ENCODE measurements at regions not wholly inside any gene's neighbourhood (a gene's known extent, or its start where the extent isn't known, plus 50 kb on each side); places are given as distances from the start of the nearest gene placed in this dataset.

DNA sequence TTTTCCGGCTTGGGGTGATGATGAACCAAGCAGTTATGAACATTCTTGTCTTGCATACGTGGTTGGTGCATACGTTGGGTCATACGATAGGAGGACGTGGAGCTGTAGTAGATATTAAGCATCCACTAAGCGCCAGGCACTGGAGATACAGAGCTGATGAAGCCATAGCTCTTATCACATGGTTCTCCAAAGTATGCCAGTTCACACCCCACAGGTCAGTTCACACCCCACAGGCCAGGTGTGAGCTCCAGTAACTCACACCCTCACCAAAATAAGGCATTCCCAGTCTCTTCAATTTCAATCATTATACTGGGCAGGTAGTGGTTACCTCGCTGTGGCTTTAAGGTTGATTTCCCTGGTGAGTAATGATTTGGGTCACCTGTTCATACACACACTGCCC, 335.5 kb downstream of the FOXL1 start:
- no peaks in the 10 kb centered on the region for H3K9me3 ChIP-seq (replicated peaks; ENCODE audit: control insufficient read depth, insufficient read depth, low read length)
- ChIA-PET RAD21 (ENCODE audit: unreplicated experiment) (no interaction called here), SMC1A (ENCODE audit: uncharacterized antibody, unreplicated experiment) (no interaction called here), POLR2A (no interaction called here), CTCF (no interaction called here)
- H3K36me3 ChIP-seq (ENCODE audit: control insufficient read depth in 2 of 2, insufficient read depth in 2 of 2, low read length in 1 of 2), result no peaks in the 10 kb centered on the region
- no peaks in the 10 kb centered on the region for H3K27me3 ChIP-seq (replicated peaks in 1 of 2; ENCODE audit: control insufficient read depth in 2 of 2, insufficient read depth in 2 of 2, low read length in 1 of 2)
- DNase-seq (ENCODE audit: low read depth, low spot score) (no peak), ATAC-seq (no peak), FAIRE-seq (no peak)
- H3K4me3 ChIP-seq, result no peak overlapping the region
- H2AFZ ChIP-seq (ENCODE audit: control insufficient read depth, low read depth, low read length), result no peak overlapping the region
- in situ Hi-C loops (cut with MboI) (no loop called here), intact Hi-C loops (cut with micrococcal nuclease; ENCODE audit: unreplicated experiment) (no loop called here)
- H3K79me2 ChIP-seq (ENCODE audit: control insufficient read depth, insufficient read depth, low read length), result no peaks in the 10 kb centered on the region
- no peak overlapping the region for H3K4me2 ChIP-seq (ENCODE audit: control insufficient read depth, insufficient read depth)
- WGBS (ENCODE audit: insufficient coverage, insufficient replicate concordance, low lambda C conversion rate, missing lambda C conversion rate), result 38% methylated on average over 7 of the region's 7 CpGs
- H4K20me1 ChIP-seq (ENCODE audit: control insufficient read depth, insufficient read depth), result no peaks in the 10 kb centered on the region
- no peak overlapping the region for H3K9ac ChIP-seq (ENCODE audit: control insufficient read depth, insufficient read depth, low read length)
- BruUV-seq (replicated peaks), result no TSS peak
- no peak overlapping the region for H3K27ac ChIP-seq (ENCODE audit: control insufficient read depth, insufficient read depth)
- H3K4me1 ChIP-seq (ENCODE audit: control insufficient read depth, insufficient read depth, low read length), result no peaks in the 10 kb centered on the region
- TF ChIP-seq HDGF (IDR thresholded peaks at IDR 0.05) (no peak), YY1 (IDR thresholded peaks at IDR 0.05; ENCODE audit: low read depth, low read length) (no peak), NFYB (IDR thresholded peaks at IDR 0.05; ENCODE audit: insufficient read depth, low read depth, low read length) (no peak), SUZ12 (IDR thresholded peaks at IDR 0.05; ENCODE audit: unreplicated experiment) (no peak)
- TF ChIP-seq, protein P1, sequence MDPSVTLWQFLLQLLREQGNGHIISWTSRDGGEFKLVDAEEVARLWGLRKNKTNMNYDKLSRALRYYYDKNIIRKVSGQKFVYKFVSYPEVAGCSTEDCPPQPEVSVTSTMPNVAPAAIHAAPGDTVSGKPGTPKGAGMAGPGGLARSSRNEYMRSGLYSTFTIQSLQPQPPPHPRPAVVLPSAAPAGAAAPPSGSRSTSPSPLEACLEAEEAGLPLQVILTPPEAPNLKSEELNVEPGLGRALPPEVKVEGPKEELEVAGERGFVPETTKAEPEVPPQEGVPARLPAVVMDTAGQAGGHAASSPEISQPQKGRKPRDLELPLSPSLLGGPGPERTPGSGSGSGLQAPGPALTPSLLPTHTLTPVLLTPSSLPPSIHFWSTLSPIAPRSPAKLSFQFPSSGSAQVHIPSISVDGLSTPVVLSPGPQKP (IDR thresholded peaks at IDR 0.05; ENCODE audit: low read depth, low read length), result no peak

DNA sequence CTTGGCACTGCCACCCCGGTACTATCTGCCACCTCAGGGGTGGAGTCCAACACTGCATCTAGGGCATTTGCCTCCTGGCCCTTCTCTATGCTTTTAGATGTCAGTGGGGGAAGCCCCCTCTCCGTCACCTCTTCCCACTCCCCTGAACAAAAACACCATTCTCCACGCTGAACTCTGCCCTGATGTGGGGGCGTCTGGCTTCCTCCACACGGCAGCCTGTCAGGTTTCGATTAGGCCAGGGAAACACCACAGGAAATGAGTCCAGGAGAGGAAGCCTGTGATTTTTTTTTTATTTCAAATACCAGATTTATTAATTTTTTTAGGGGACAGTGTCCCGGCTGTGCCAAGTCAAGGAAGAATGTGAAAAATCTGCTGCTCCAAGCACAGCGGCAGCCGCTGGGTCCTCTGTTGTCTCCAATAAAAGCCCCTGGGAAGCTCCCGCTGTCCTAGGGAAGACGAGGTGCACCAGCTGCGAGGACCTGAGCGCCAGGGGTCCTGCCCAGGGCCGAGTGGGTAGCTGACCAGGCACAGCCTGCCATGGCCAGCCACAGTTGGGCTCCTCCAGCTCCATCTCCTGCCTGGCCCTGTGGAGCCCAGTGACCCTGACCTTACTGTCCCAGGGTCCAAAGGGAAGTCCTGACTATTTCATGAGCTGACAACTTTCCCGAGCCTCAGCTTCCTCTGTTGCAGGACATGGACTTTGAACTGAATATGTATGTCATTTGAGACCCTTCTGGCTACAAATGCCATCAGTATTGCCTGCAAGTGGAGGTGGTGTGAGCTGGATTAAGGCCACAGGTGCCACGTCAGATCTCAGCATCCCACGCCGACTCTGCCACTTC, 336.7 kb downstream of the FOXL1 start:
- ChIA-PET POLR2A (interaction anchor here (0.7 kb wide), 1 partner anchor 1121 kb away, joined by 3 read pairs; no protein-coding TSS in a partner anchor), CTCF (interaction anchor here (0.9 kb wide), 1 partner anchor 32 kb away, joined by 3 read pairs; no protein-coding TSS in a partner anchor), SMC1A (ENCODE audit: uncharacterized antibody, unreplicated experiment) (interaction anchor here (1.2 kb wide), 1 partner anchor 19 kb away, joined by 3 read pairs; no protein-coding TSS in a partner anchor), RAD21 (ENCODE audit: unreplicated experiment) (no interaction called here)
- H4K20me1 ChIP-seq (ENCODE audit: control insufficient read depth, insufficient read depth), result no peaks in the 10 kb centered on the region
- BruUV-seq (replicated peaks), result no TSS peak
- ATAC-seq (no peak), DNase-seq (ENCODE audit: low read depth, low spot score) (no peak), FAIRE-seq (no peak)
- no peaks in the 10 kb centered on the region for H3K36me3 ChIP-seq (ENCODE audit: control insufficient read depth in 2 of 2, insufficient read depth in 2 of 2, low read length in 1 of 2)
- peak; percentile 37; the same call in 1 of the 2 replicates for TF ChIP-seq NR2F1 (conservative IDR thresholded peaks at IDR 0.05)
- TF ChIP-seq IRF4 (IDR thresholded peaks at IDR 0.05; ENCODE audit: low read depth, low read length), result no peak
- TF ChIP-seq SMARCA5 (IDR thresholded peaks at IDR 0.05), result no peak
- TF ChIP-seq SIN3A (IDR thresholded peaks at IDR 0.05; ENCODE audit: low read depth, low read length), result no peak
- intact Hi-C loops (cut with micrococcal nuclease; ENCODE audit: unreplicated experiment) (no loop called here), in situ Hi-C loops (cut with MboI) (no loop called here)
- H3K9ac ChIP-seq (ENCODE audit: control insufficient read depth, insufficient read depth, low read length), result no peak overlapping the region
- no peak overlapping the region for H3K27ac ChIP-seq (ENCODE audit: control insufficient read depth, insufficient read depth)
- no peak overlapping the region for H3K4me3 ChIP-seq
- H3K9me3 ChIP-seq (replicated peaks; ENCODE audit: control insufficient read depth, insufficient read depth, low read length), result no peaks in the 10 kb centered on the region
- H3K27me3 ChIP-seq (replicated peaks in 1 of 2; ENCODE audit: control insufficient read depth in 2 of 2, insufficient read depth in 2 of 2, low read length in 1 of 2), result no peaks in the 10 kb centered on the region
- no peak overlapping the region for H3K4me2 ChIP-seq (ENCODE audit: control insufficient read depth, insufficient read depth)
- WGBS (ENCODE audit: insufficient coverage, insufficient replicate concordance, low lambda C conversion rate, missing lambda C conversion rate), result 26% methylated on average over 18 of the region's 18 CpGs
- H3K79me2 ChIP-seq (ENCODE audit: control insufficient read depth, insufficient read depth, low read length), result no peaks in the 10 kb centered on the region
- no peaks in the 10 kb centered on the region for H3K4me1 ChIP-seq (ENCODE audit: control insufficient read depth, insufficient read depth, low read length)
- no peak overlapping the region for H2AFZ ChIP-seq (ENCODE audit: control insufficient read depth, low read depth, low read length)
